ENCODE measurements at regions not wholly inside any gene's neighbourhood (a gene's known extent, or its start where the extent isn't known, plus 50 kb on each side); places are given as distances from the start of the nearest gene placed in this dataset.

GRCh38 chr7:132072873-132073272, 503.4 kb downstream of the PLXNA4 start:
- DNase-seq, result no peak

- DNase-seq, result no peak
Measured at GRCh38 chr7:132072165-132072564, 504.1 kb downstream of the PLXNA4 start.

- DNase-seq, result no peak
Measured at GRCh38 chr7:132069306-132069705, 507.0 kb downstream of the PLXNA4 start.

- no peak for DNase-seq
Measured at GRCh38 chr7:132066761-132067171, 509.5 kb downstream of the PLXNA4 start.

GRCh38 chr7:132065989-132066603, 509.7 kb upstream of the PODXL start:
- no peak for DNase-seq

- DNase-seq, result no peak
Measured at GRCh38 chr7:132065193-132065988, 509.0 kb upstream of the PODXL start.

- DNase-seq, result no peak
Measured at GRCh38 chr7:132063800-132064199, 507.4 kb upstream of the PODXL start.

GRCh38 chr7:132061937-132062336, 505.5 kb upstream of the PODXL start:
- no peak for DNase-seq

GRCh38 chr7:132059141-132059540, 502.7 kb upstream of the PODXL start:
- DNase-seq, result no peak

GRCh38 chr7:132055336-132056120, 499.1 kb upstream of the PODXL start:
- no peak for DNase-seq

- no peak for DNase-seq
Measured at GRCh38 chr7:132053871-132054270, 497.4 kb upstream of the PODXL start.

- no peak for DNase-seq
Measured at GRCh38 chr7:132051311-132051710, 494.9 kb upstream of the PODXL start.

- DNase-seq, result peak; percentile 5
Measured at GRCh38 chr7:132049462-132050304, 493.3 kb upstream of the PODXL start.

- no peak for DNase-seq
Measured at GRCh38 chr7:132045481-132045980, 489.1 kb upstream of the PODXL start.

- no peak for DNase-seq
Measured at GRCh38 chr7:132045002-132045401, 488.6 kb upstream of the PODXL start.

- no peak for DNase-seq
Measured at GRCh38 chr7:132044247-132044646, 487.8 kb upstream of the PODXL start.

- DNase-seq, result no peak
Measured at GRCh38 chr7:132041108-132041507, 484.7 kb upstream of the PODXL start.

GRCh38 chr7:132035517-132036362, 479.3 kb upstream of the PODXL start:
- no peak for DNase-seq

- no peak for DNase-seq
Measured at GRCh38 chr7:132034748-132035416, 478.5 kb upstream of the PODXL start.

- no peak for DNase-seq
Measured at GRCh38 chr7:132030883-132031282, 474.5 kb upstream of the PODXL start.

- no peak for DNase-seq
Measured at GRCh38 chr7:132030086-132030568, 473.7 kb upstream of the PODXL start.

Data from NCI-H748 treated with DMSO at 0.1 percent for 48 hours (cell line).